Spleen (tissue), 11 donors: ENCODE measurements at regions not wholly inside any gene's neighbourhood (a gene's known extent, or its start where the extent isn't known, plus 50 kb on each side); places are given as distances from the start of the nearest gene placed in this dataset.
A peak's percentile ranks its signal among the peaks of the same experiment; 100 is the strongest.

Source experiments
- DNase-seq: peaks from one replicate; pipeline ENCODE4 v3.0.0-alpha.2; 2020
- H3K27ac ChIP-seq, 8 donors: fragments of 200-600 bp; sonication (generic) in 7 of 8; 1 replicate in 4 of 8; 2 replicates in 4 of 8; pipeline versions ENCODE4 v1.5.0 to v1.8.0; 2016 to 2021; ENCODE audit warnings: inconsistent platforms in 4 of 8, mild to moderate bottlenecking in 4 of 8, moderate library complexity in 1 of 8
- H3K27me3 ChIP-seq, 7 donors: fragments of 200-600 bp; sonication (generic) in 6 of 7; replicated peaks in 1 of 7; 1 replicate in 4 of 7; 2 replicates in 3 of 7; pipeline versions ENCODE4 v1.5.0 to v1.8.0; 2016 to 2021; ENCODE audit warnings: inconsistent platforms in 3 of 7, mild to moderate bottlenecking in 1 of 7
- H3K36me3 ChIP-seq, 6 donors: fragments of 200-600 bp; sonication (generic) in 5 of 6; 1 replicate in 4 of 6; 2 replicates in 2 of 6; pipeline versions ENCODE4 v1.5.0 to v1.8.0; 2016 to 2021; ENCODE audit warnings: inconsistent platforms in 2 of 6
- H3K4me1 ChIP-seq, 6 donors: fragments of 200-600 bp; sonication (generic) in 5 of 6; 1 replicate in 3 of 6; 2 replicates in 3 of 6; pipeline versions ENCODE4 v1.5.0 to v1.8.0; 2016 to 2021; ENCODE audit warnings: inconsistent platforms in 3 of 6
- H3K4me3 ChIP-seq, 8 donors: fragments of 200-600 bp; sonication (generic) in 7 of 8; 1 replicate in 4 of 8; 2 replicates in 4 of 8; pipeline versions ENCODE4 v1.5.0 to v1.8.0; 2016 to 2021; ENCODE audit warnings: inconsistent platforms in 4 of 8, mild to moderate bottlenecking in 4 of 8, moderate library complexity in 2 of 8
- H3K9me3 ChIP-seq, 8 donors: fragments of 200-600 bp; sonication (generic) in 7 of 8; 1 replicate in 4 of 8; 2 replicates in 4 of 8; pipeline versions ENCODE4 v1.5.0 to v1.8.0; 2016 to 2021; ENCODE audit warnings: inconsistent platforms in 4 of 8
- CTCF ChIP-seq, 11 experiments: fragments of 200-600 bp in 7 of 11; fragments of 450-650 bp in 4 of 11; sonication (generic) in 4 of 11; IDR thresholded peaks in 8 of 11; conservative IDR thresholded peaks in 3 of 11; 1 replicate in 7 of 11; 2 replicates in 4 of 11; pipeline versions ENCODE4 v1.4.0 to v1.8.0; 2016 to 2021; ENCODE audit warnings: antibody characterized with exemption in 11 of 11, inconsistent platforms in 4 of 11, mild to moderate bottlenecking in 1 of 11
- POLR2A ChIP-seq, 3 donors: fragments of 450-650 bp; IDR thresholded peaks; one replicate each; pipeline ENCODE4 v1.5.1; 2017; ENCODE audit warnings: antibody characterized with exemption in 3 of 3, mild to moderate bottlenecking in 1 of 3
- POLR2AphosphoS5 ChIP-seq, 3 donors: sonication (generic); formaldehyde crosslinking; IDR thresholded peaks; one replicate each; pipeline ENCODE4 v1.5.1; 2017; ENCODE audit warnings: antibody characterized with exemption in 3 of 3
- WGBS, 5 donors: extraction: QIAGEN DNeasy Blood & Tissue Kit in 3 of 5; methylation state at CpG; one replicate each; pipeline versions ENCODE4 v1.1.5 to v1.1.7; 2013 to 2018; 5-methylcytosine and 5-hydroxymethylcytosine counted together
- intact Hi-C: fragments of 100-400 bp; cut with DNase I; formaldehyde crosslinking; loops from one replicate; pipeline ENCODE4 v1.15.0; 2023; ENCODE audit warnings: low total_unique reads
- donor health status: healthy with polysubstance abuse.
- donor health status: DM: no; HTN: no; CAD: no; lungs with moderate emphysema.
- donor health status: DM: no; HTN: no; CAD: no.
- donor health status: Bipolar disorder and iron deficiency.
- donor health status: healthy.
- donor health status: DM: no; HTN: no; CAD: no.
- donor health status: DM: yes; HTN: yes; CAD: no.

GRCh38 chr1:13964768-13965167 is 264.8 kb downstream of the PRDM2 start:
- Histone ChIP-seq H3K27ac (no peak overlapping the region), H3K36me3 (no peaks in the 10 kb centered on the region), H3K27me3 (peaks cover 0 to 88% (median 4%) of the 10 kb centered on the region in 7 donors), H3K4me3 (no peak overlapping the region), H3K9me3 (peaks cover 0 to 5% (median 0%) of the 10 kb centered on the region in 8 donors), H3K4me1 (no peaks in the 10 kb centered on the region)
- no peak for DNase-seq
- TF ChIP-seq POLR2AphosphoS5 (IDR thresholded peaks at IDR 0.05) (no peak), CTCF (IDR thresholded peaks at IDR 0.05 in 8 of 11, conservative IDR thresholded peaks at IDR 0.05 in 3 of 11) (no peak), POLR2A (IDR thresholded peaks at IDR 0.05) (no peak)
- 65 to 80% (median 75%) methylated on average over 4 of the region's 4 CpGs for WGBS, 5 donors
- intact Hi-C loops: no loop called here

GRCh38 chr1:13965770-13966398 is 265.9 kb downstream of the PRDM2 start:
- DNase-seq: no peak
- intact Hi-C loops: no loop called here

GRCh38 chr1:13967707-13968106 is 267.7 kb downstream of the PRDM2 start:
- Histone ChIP-seq H3K9me3 (peaks cover 0 to 26% (median 16%) of the 10 kb centered on the region in 8 donors), H3K27me3 (peaks cover 0 to 65% (median 0%) of the 10 kb centered on the region in 7 donors), H3K4me3 (no peak overlapping the region), H3K36me3 (no peaks in the 10 kb centered on the region), H3K27ac (no peak overlapping the region), H3K4me1 (no peaks in the 10 kb centered on the region)
- 75 to 89% (median 82%) methylated on average over 2 to 4 of the region's 4 CpGs for WGBS, 5 donors
- TF ChIP-seq POLR2AphosphoS5 (IDR thresholded peaks at IDR 0.05) (no peak), POLR2A (IDR thresholded peaks at IDR 0.05) (no peak), CTCF (IDR thresholded peaks at IDR 0.05 in 8 of 11, conservative IDR thresholded peaks at IDR 0.05 in 3 of 11) (no peak)
- intact Hi-C loops: no loop called here
- no peak for DNase-seq

More at GRCh38 chr1:13965770-13966398, 265.9 kb downstream of the PRDM2 start:
- Histone ChIP-seq H3K9me3 (peaks cover 0 to 14% (median 8%) of the 10 kb centered on the region in 8 donors), H3K4me3 (no peak overlapping the region), H3K27me3 (peaks cover 0 to 79% (median 4%) of the 10 kb centered on the region in 7 donors), H3K27ac (no peak overlapping the region), H3K4me1 (no peaks in the 10 kb centered on the region), H3K36me3 (no peaks in the 10 kb centered on the region)
- TF ChIP-seq CTCF (IDR thresholded peaks at IDR 0.05 in 8 of 11, conservative IDR thresholded peaks at IDR 0.05 in 3 of 11): peak in 4 of 11 experiments; percentile 29 to 48 (median 32)
- no peak for TF ChIP-seq POLR2A (IDR thresholded peaks at IDR 0.05)
- WGBS, 5 donors: 30 to 41% (median 35%) methylated on average over 8 of the region's 8 CpGs

- Histone ChIP-seq H3K4me3 (no peak overlapping the region), H3K4me1 (no peaks in the 10 kb centered on the region), H3K27ac (no peak overlapping the region), H3K9me3 (peaks cover 0 to 26% (median 16%) of the 10 kb centered on the region in 8 donors), H3K27me3 (peaks cover 0 to 59% (median 0%) of the 10 kb centered on the region in 7 donors), H3K36me3 (no peaks in the 10 kb centered on the region)
- DNase-seq: no peak
- intact Hi-C loops: no loop called here
- no peak for TF ChIP-seq POLR2AphosphoS5 (IDR thresholded peaks at IDR 0.05)
- TF ChIP-seq POLR2A (IDR thresholded peaks at IDR 0.05): no peak
- TF ChIP-seq CTCF (IDR thresholded peaks at IDR 0.05 in 8 of 11, conservative IDR thresholded peaks at IDR 0.05 in 3 of 11): no peak
- WGBS, 5 donors: 74 to 83% (median 77%) methylated on average over 8 of the region's 8 CpGs
These were observed 268.4 kb downstream of the PRDM2 start for GRCh38 chr1:13968361-13968760.
